Panc1 (cell line): ENCODE measurements at regions not wholly inside any gene's neighbourhood (a gene's known extent, or its start where the extent isn't known, plus 50 kb on each side); places are given as distances from the start of the nearest gene placed in this dataset.

Source experiments
- ATAC-seq: fragments of 200-7000 bp; cut with Tn5 transposase; 2 replicates; pipeline ENCODE4 v1.9.1; 2020; ENCODE audit warnings: mild to moderate bottlenecking, moderate library complexity
- BruUV-seq: library from RNA; stranded (reverse); fragments of 400-500 nt; replicated peaks from 2 replicates; lab custom pipeline; 2021; lab: Mats Ljungman, UMichigan
- CTCF ChIA-PET: fragments of 300-600 bp; sonication (Branson Sonifier 250); formaldehyde crosslinking; loops from one replicate; lab custom pipeline; 2022; ENCODE audit warnings: antibody characterized with exemption; lab: Charles Lee
- POLR2A ChIA-PET: fragments of 300-600 bp; sonication (Branson Sonifier 250); formaldehyde crosslinking; loops from one replicate; lab custom pipeline; 2022; ENCODE audit warnings: antibody characterized with exemption; lab: Charles Lee
- DNase-seq: peaks from one replicate; pipeline ENCODE4 v3.0.0-alpha.2; 2010; ENCODE audit warnings: low read depth, low spot score
- H3K27ac ChIP-seq: 2 replicates; pipeline ENCODE4 v1.5.1; 2011; ENCODE audit warnings: mild to moderate bottlenecking, low read length, inconsistent platforms
- H3K27me3 ChIP-seq: fragments of 200-500 bp; sonication (Bioruptor generic); 2 replicates; pipeline ENCODE4 v1.6.0; 2014; ENCODE audit warnings: low read length, inconsistent platforms; ENCODE audit not compliant: control insufficient read depth, insufficient read depth
- H3K36me3 ChIP-seq: fragments of 200-500 bp; sonication (Bioruptor generic); 2 replicates; pipeline ENCODE4 v1.5.1; 2014; ENCODE audit warnings: inconsistent platforms, mild to moderate bottlenecking, low read length, moderate library complexity; ENCODE audit not compliant: control insufficient read depth, insufficient read depth
- H3K4me1 ChIP-seq: 2 replicates; pipeline ENCODE4 v1.5.1; 2011; ENCODE audit warnings: inconsistent platforms, mild to moderate bottlenecking, low read length, moderate library complexity; ENCODE audit not compliant: control insufficient read depth, insufficient read depth
- H3K4me3 ChIP-seq, 2 experiments: 2 replicates each; pipeline ENCODE4 v1.5.1; 2011 to 2012; ENCODE audit warnings: low read depth in 2 of 2, low read length in 2 of 2, mild to moderate bottlenecking in 2 of 2, inconsistent platforms in 1 of 2, moderate library complexity in 1 of 2
- H3K9me3 ChIP-seq: fragments of 200-500 bp; sonication (Bioruptor generic); 2 replicates; pipeline ENCODE4 v1.5.1; 2014; ENCODE audit warnings: low read depth, mild to moderate bottlenecking, inconsistent platforms, low read length, moderate library complexity; ENCODE audit not compliant: control insufficient read depth, insufficient read depth
- CTCF ChIP-seq: fragments of 450-650 bp; IDR thresholded peaks from 2 replicates; pipeline ENCODE4 v1.5.1; 2017; ENCODE audit warnings: mild to moderate bottlenecking
- POLR2AphosphoS5 ChIP-seq: IDR thresholded peaks from 2 replicates; pipeline ENCODE4 v1.6.1; 2012; ENCODE audit warnings: mild to moderate bottlenecking, low read depth, low read length, moderate library complexity
- REST ChIP-seq, 2 experiments: IDR thresholded peaks; 2 replicates each; pipeline ENCODE4 v1.6.1; 2011 to 2012; ENCODE audit warnings: low read depth in 2 of 2, control low read depth in 1 of 2, low read length in 1 of 2, mild to moderate bottlenecking in 1 of 2, moderate library complexity in 1 of 2; ENCODE audit not compliant: insufficient read depth in 1 of 2
- SIN3A ChIP-seq: IDR thresholded peaks from 2 replicates; pipeline ENCODE4 v1.6.1; 2012; ENCODE audit warnings: low read depth, mild to moderate bottlenecking, low read length, moderate library complexity, borderline replicate concordance; ENCODE audit not compliant: insufficient read depth
- TCF7L2 ChIP-seq: IDR thresholded peaks from 2 replicates; pipeline ENCODE4 v1.6.1; 2011; ENCODE audit warnings: mild to moderate bottlenecking, low read depth, low read length, inconsistent platforms
- in situ Hi-C: cut with HindIII; loops from 2 replicates; pipeline ENCODE4 v1.10.0; 2016; ENCODE audit warnings: low sequenced_read_pairs, low pct_unique_long_range_greater_than_20kb
- intact Hi-C: fragments of 100-400 bp; cut with micrococcal nuclease; formaldehyde crosslinking; loops from one replicate; pipeline ENCODE4 v1.10.0; 2022; ENCODE audit not compliant: unreplicated experiment

- ATAC-seq: no peak
- BruUV-seq: no TSS peak
- in situ Hi-C loops (no loop called here), intact Hi-C loops (no loop called here)
- no peak for DNase-seq
- H3K4me1 ChIP-seq: no peaks in the 10 kb centered on the region
- no peak overlapping the region for H3K4me3 ChIP-seq
- no peak overlapping the region for H3K27ac ChIP-seq
- POLR2A ChIA-PET: no interaction called here
- CTCF ChIA-PET: no interaction called here
- no peak for TF ChIP-seq CTCF
- TF ChIP-seq TCF7L2: no peak
- TF ChIP-seq REST (IDR thresholded peaks at IDR 0.05; ENCODE audit: insufficient read depth in 1 of 2, low read depth in 2 of 2, low read length in 1 of 2): no peak
- TF ChIP-seq POLR2AphosphoS5: no peak
- TF ChIP-seq SIN3A: no peak
- no peaks in the 10 kb centered on the region for H3K27me3 ChIP-seq
- no peaks in the 10 kb centered on the region for H3K36me3 ChIP-seq
- no peaks in the 10 kb centered on the region for H3K9me3 ChIP-seq
These were observed 119.4 kb upstream of the NBEA start for GRCh38 chr13:34822650-34823049.

- no TSS peak for BruUV-seq
These were observed 115.6 kb upstream of the NBEA start for GRCh38 chr13:34826432-34826831.

More at GRCh38 chr13:34826432-34826831, 115.6 kb upstream of the NBEA start:
- Histone ChIP-seq H3K36me3 (no peaks in the 10 kb centered on the region), H3K4me3 (no peak overlapping the region), H3K4me1 (no peaks in the 10 kb centered on the region), H3K9me3 (no peaks in the 10 kb centered on the region), H3K27me3 (no peaks in the 10 kb centered on the region), H3K27ac (no peak overlapping the region)
- no peak for ATAC-seq
- no peak for DNase-seq
- TF ChIP-seq CTCF: no peak
- no peak for TF ChIP-seq TCF7L2
- no peak for TF ChIP-seq REST (IDR thresholded peaks at IDR 0.05; ENCODE audit: insufficient read depth in 1 of 2, low read depth in 2 of 2, low read length in 1 of 2)
- no peak for TF ChIP-seq SIN3A
- TF ChIP-seq POLR2AphosphoS5: no peak
- ChIA-PET POLR2A (no interaction called here), CTCF (no interaction called here)
- intact Hi-C loops (no loop called here), in situ Hi-C loops (no loop called here)
